ENCODE measurements at regions not wholly inside any gene's neighbourhood (a gene's known extent, or its start where the extent isn't known, plus 50 kb on each side); places are given as distances from the start of the nearest gene placed in this dataset.

DNA sequence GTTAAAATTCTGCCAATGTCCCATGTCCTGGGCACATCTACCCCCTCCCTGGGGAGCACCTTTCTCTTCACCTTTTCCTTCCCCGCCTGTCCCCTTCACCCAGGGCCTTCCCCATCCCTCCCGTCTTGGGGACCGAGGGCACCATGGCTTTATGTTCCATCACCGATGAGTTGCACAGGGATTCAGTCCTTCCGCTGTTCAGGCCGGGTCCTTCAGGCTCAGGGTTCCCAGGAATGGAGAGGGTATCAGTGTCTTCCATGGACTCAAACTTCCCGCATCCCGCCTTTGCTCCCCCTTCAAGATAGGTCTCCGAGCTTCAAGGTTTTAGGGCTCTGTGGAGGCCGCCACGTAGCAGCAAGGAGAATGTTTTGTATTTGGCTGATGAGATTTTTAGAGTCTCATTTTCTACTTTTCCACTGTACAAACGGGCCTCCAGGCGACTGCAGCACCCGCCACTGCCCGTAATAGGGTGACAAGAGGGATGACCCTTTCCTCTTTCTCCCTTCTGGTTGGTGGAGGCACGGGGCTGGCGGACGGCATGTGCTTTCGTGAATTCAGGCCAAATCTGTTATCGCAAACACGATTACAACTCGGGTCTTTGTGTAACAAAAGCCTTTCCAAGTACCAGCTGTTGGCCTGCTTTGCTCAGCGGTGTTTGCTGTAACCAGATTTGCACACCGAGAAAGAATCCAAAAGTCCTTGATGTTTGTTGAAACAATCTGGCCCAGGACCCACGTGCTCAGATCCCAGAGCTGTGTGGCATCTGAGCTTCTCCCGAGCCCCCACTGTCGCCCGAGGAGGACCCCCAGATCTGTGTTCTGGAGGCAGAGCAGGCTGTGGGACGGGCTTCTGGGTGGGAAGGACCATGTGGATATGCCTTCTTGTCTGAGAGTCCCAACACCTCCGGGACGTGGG, 236.3 kb downstream of the SEC14L1 start:
- DNase-seq (ENCODE audit: low read depth in 2 of 2): no peak

DNA sequence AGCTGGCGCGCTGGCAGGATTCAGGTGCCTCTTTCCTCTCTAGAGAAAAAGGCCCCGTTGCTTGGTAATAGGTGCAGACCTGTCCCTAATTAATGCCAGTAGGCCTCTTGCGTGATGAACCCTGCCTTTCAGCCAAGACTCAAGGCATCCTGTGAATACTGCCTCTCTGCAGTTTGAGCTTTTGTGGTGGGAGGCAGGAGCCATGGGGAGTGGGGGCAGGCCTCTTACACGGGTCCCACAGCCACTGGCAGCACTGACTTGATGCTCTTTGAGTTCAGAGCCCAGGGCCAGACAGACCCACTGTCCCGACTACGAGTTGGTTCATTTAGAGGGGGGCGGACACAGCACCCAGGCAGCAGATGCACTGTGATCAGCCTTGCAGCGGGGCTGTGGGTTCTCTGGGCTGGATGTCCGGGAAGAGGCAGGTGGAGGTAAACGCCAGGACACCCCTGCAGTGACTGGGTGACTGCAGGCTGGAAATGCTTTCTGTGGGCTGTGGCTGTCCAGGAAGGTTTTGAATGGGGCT, 237.0 kb downstream of the SEC14L1 start:
- no peak for DNase-seq (ENCODE audit: low read depth in 2 of 2)

DNA sequence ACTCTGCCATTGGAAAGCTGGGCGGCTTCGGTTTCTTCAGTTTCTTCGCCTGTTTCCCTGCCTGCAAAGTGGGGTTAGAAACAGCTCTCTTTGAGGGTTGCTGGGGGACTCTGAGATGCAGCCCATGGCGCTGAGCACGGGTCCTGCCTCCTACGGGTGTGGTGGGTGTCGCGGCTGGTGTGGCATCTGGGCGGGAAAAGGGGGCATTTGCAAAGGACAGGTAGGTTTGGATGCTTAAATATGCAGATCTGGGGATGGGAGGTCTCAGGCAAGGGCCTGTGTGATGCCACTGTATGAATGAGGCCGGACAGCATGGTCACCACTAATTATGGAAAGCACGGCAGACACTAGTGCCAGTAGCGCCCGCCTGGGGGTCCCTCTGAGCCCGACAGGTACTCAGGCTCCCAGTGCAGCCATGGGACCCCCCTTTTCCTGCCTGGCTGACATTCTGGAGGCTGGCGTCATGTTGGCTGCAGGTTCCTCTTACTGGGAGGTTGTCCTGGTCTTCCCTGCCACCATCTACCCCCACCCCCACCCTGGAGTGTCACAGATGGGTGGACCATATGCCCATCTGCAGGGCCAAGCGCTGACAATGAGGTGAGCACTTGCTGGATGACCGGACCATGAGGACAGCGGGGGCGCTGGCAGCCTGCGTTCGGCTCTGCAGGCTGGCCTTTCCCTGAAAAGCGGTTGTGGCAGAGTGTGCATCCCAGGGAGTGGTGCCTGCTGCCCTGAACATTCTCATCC, 237.7 kb downstream of the SEC14L1 start:
- no peak for DNase-seq (ENCODE audit: low read depth in 2 of 2)

DNA sequence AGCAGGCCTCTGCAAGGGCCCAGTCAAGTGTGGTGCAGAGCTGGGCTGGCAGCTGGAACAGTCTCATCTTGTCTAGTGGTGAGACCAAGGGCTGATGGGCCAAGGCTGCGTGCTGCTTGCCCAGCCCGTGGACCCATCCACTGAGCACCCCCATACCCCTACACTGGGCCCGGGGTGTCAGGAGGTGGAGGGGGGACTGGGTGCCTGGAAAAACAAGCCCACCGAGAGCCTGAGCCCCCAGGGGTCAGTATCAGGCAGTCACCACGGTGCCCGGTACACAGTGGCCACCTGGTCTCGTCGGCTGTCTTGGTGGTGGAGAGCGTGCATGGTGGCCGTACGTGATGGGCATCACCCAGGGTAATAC, 238.3 kb downstream of the SEC14L1 start:
- no peak for DNase-seq (ENCODE audit: low read depth in 2 of 2)

DNA sequence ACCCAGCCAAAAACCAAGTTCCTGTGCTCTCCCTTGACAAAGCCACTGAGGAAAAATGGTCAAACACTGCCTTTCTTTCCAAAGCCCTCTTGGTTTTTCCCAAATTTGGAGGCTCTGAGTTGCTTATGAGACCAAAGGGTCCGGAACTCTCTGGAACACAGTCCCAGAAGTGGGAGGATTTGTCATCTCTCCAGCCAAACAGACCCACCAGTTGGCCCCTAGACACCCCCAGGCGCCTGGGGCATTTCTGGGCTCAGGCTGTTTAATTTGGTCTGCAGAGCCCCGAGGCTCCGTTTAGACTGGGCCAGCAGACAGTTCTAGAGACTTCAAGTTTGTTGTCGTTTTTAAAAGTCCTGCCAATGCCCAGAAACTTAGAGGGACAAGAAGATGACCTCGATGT, 239.1 kb downstream of the SEC14L1 start:
- no peak for DNase-seq (ENCODE audit: low read depth in 2 of 2)

DNA sequence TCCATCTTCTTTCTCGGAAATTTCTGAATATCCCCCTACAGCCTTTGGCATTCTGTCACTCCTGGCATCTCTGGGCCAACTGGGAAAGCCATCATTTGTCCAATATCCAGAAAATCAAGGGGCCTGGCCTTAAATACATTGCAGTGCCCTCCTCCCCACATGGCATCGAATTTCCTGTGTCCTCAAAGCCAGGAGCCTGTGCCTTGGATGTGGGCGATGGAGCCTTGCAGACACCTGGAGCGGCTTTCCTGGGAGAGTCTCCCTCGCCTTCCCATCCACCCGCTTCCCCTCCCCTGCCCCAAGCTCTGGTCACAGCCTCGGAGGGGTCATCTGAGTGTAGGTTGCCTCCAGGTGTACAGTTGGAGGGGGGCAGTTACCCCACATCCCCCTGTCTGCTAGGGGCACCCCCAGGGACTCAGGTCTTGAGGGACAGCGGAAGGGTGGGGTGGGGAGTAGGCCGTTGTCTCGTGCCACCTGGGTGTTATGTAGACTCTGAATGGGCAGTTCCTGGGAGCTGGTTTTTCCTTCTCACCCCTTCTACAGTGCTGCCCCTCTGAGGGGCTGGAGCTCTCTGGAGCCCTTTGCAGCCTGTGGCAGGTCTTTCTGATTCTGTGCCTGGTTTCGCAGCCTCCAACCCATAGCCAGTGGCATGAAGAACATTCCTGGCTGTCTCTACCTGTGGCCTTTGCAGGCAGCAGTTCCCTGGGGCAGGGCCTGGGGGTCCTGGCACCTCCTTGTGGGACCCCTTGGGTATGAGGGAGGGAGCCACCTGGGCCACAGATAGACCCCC, 239.8 kb downstream of the SEC14L1 start:
- no peak for DNase-seq (ENCODE audit: low read depth in 2 of 2)

DNA sequence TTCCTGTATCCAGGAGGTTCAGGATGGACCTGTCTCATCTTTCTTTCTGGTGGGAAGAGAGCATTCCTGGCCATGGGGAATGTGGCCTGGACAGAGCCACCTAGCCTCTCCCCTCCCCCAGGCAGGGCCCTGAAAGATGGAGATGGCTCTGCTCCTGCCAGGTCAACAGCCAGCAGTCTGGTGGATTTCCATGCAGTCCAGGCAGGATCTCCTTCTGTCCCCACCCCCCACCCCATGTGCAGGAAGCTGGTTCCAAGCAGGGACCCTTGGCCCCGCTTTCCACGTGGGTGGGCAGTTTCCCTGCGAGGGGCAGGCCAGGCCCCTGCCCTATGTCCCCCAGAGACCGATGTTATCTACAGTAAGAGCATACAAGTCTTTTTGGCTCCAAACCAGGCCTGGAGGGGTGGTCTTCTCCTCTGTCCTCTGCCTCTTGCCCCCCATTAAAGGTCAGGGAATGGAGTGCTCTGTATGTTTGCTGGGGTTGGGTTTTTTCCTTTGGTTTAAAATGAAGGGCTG, 240.5 kb downstream of the SEC14L1 start:
- DNase-seq (ENCODE audit: low read depth in 2 of 2): no peak

DNA sequence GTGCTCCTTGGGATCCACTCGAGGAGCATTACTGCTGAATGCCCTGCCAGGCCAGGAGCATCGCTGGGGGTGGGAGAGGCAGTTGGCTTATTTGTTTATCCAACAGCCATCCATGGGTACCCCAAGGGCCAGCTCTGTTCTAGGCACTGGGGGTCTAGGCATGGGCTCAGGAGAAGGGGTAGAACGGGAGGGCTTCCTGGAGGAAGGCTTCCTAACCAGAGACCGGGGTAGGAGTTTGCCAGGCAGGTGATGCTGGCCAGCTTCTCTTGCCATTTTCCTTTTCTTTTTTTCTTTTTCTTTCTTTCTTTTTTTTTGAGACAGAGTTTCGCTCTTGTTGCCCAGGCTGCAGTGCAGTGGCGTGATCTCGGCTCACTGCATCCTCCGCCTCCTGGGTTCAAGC, 241.0 kb downstream of the SEC14L1 start:
- no peak for DNase-seq (ENCODE audit: low read depth in 2 of 2)

DNA sequence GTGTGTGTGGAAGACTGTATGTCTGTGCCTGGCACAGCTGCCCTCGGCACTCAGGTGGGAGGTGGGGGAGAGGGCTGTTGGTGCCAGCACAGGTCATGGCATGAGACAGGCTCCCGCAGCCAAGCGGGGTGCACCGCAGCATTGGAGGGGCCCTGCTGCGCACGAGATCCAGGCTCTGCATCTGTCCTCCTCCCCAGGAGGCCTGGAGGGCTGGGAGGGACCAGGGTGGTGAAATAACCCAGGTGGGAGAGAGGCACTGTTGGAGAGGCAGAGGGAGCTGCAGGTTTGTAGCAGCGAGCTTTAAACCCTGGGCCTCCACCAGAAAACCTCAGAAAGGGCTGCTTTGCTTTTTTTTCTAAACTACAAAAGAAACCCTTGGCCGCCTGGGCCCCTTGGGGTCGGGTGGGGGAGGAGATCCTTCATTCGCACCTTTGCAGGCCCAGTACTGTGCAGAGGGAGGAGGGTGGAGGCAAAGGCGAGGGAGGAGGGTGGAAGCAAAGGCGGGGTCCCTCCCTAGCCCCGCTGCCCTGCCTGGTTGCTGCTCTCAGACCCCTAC, 241.7 kb downstream of the SEC14L1 start:
- DNase-seq (ENCODE audit: low read depth in 2 of 2): no peak

DNA sequence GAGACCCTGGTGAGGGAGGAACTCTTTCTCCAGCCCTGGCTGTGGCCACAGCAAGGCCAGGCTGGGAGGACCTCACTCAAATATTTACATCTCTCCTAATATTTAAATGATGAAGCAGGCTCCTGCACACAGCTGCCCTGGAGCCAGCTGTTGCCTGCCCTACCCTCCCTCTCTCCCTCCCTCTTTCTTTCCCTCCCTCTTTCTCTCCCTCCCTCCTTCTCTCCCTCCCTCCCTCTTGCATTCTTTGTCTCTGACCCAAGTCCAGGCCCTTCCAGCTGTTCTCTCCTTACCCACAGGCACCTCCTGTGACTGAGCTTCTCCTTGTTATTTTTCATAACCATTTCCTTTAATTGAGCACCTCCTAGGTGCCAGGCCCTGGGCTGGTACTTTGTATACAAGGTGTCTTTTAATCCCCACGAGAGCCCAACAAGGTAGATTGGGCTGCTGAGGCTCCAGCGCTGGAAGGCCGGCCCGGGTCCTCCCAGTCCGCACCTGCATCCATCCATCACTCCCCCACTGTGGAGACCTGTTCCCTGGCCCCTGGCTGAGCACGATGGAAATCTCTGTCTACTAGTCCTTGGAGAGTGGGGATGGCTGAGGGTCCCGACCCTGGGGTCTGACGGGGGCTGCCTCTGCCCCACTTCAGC, 242.3 kb downstream of the SEC14L1 start:
- no peak for DNase-seq (ENCODE audit: low read depth in 2 of 2)

DNA sequence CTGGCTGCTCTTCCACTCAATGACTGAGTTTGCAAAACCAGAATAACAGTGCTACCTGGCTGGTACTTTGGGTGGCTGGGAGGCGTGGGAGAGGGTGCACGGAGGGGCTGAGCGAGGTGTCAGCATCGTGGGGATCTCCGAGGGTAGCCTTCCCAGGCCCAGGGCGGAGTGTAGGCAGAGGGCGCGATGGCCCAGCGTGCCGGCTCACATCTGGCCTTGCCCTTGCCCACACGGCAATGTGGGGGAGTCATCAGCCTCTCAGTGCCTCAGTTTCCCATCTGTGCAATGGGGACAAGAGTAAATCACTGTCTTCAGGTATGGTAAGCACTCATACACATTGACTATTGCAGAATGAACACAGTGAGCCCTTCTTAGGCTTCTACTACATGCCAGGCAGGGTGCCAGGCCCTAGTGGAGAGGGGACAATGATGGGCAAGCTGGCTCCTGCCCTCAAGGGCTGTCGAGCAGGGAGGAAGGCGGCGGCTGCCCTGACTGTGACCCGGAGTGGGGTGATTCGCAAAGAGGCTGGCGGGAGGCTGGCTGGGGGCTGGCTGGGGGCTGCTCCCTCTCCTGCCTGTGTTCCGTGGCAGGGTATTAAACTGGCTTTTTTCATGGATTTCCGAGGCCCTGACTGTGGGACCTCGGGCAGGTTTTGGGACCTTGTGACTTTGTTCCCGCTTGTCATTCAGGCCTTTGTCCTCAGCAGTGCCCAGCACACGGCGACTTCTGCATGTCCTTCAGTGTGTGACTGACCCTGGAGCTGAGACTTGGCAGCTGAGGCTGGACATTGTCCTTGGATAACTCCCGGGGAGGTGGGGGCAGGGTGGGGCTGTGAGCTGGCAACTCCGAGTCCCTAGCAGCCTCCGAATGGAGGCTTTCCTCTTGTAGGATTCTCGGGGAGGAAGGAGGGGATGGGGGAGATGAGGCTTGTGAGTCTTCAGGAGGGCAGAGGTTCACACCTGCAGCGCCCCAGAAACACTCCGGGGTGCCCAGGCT, 243.1 kb downstream of the SEC14L1 start:
- DNase-seq (ENCODE audit: low read depth in 2 of 2): peak in 1 of 2 donors; percentile 32

DNA sequence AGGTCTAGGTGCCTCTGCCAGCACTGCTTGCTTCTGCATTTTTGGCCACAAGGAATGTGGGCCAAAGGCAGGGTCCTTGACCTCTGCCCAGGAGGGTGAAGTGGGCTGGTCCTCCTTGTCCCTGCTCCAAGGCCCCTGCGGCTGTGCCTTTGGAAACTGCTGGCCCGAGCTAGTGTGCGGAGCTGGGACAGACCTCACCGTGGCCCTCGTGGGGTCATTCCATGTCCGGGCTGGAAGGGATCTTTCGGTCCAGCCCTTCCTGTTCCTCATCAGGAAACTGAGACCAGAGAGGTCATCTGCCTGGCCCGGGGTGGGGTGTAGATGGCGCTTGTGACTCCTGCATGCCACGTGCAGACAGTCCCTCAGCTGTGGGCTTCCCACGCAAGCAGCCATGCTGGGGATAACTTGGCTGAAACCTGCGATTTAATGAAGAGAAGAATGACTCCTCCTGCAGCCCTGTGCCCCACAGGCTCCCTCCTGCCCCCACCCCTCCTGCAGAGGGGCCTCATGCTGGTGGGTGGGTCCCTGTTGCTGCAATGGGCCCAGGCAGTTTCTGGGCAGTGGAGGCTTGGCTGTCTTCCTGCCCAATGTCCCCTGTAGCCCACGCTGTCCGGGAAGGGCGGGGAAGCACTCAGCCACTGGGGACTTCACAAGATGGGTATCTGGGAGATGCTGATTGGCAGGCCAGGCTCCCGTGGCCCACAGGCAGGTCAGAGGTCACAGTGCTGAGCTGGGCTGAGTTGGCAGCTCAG, 245.2 kb downstream of the SEC14L1 start:
- DNase-seq (ENCODE audit: low read depth in 2 of 2): peak in 1 of 2 donors; percentile 41

DNA sequence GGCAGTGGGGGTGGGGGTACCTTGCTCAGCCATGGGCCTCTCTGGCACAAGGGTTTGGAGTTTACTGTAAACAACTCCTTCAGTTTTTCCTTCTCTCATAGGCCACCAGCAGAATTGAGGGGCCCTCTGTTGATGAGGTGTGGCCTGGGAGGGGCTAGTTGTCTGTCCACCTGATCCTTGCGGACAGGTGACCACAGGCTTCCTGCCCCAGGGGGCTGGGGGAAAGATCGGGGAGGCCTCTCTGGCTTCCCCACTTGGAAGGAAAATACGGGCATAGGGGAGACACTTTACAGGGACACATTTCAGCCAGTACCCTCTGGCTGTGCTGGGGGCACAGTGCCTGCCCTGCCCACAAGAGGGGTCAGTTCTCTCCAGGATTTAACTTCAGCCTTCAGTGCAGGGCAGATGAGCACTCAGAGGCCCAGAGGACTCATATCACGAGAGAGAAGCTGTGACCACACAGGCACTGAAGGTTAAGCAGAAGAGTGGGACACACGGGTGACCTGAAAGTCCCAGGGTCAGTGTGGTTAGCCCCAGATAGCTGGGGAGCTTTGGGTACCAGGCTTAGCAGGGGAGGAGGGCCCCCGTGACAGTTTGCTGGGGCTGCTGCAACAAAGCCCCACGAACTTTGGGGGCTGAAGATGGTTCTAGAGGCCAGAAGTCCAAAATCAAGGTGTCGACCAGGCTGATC, 245.9 kb downstream of the SEC14L1 start:
- DNase-seq (ENCODE audit: low read depth in 2 of 2): no peak

DNA sequence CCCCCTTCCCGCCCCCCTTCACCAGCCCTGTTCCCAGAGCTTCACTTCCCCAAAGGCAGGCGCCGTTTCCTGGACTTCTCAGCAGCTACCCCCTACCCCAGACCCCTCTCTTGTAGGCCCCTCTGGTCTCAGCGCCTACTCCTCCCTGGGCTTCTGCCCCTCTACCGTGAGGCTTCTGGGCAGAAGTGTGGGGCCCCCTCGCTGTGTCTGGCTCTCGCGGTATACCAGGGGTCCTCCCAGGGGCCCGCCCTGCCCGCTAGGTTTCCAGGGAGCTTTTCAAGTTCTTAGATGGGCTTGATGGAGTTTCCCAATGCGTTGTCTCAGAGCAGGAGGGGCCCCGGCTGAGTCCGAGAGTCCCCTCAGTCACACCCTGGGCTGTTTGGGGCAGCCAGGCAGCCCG, 247.1 kb downstream of the SEC14L1 start:
- DNase-seq (ENCODE audit: low read depth in 2 of 2): no peak

DNA sequence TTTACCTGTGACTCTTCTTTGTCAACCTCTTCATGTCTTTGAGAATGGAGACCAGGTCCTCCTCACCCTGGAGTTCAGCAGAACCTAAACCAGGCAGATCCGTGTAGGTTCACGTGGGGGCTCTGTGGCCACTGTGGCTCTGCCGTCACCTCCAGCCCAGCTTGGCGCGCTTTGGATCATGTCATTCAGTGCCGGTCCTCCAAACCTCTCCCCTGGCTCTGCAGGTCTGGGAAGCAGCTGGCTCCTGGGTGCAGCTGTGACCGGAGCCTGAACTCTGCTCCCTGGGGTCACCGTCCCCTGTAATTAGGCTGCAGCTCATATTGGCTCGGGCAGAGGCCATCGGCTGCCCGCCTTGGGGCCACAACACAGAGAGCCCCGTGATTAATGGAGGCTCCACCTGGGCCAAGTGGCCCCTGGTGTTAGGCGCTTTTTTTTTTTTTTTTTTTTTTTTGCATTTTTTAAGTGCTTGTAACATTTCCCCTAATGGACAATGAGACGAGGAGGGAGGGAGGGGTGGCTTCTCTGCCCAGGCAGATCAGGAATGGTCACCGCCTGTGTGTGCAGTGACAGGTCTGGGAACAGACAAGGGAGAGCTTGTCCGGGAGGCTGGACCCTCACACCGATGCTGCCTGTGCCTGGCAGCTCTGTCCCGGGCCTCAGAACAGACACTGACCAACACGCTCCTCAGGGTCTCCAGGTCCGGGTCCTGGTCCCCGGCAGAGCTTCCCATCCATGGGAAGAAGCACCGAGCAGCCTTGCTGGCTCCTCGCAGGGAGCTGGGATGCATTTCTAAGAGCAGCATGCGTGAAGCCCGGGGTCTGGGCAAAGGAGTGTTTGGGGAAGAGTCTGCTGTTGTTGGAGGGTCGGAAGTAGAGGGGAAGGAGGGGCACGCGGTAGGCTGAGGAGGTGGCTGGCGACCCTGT, 247.9 kb downstream of the SEC14L1 start:
- DNase-seq (ENCODE audit: low read depth in 2 of 2): peak in 1 of 2 donors; percentile 55

DNA sequence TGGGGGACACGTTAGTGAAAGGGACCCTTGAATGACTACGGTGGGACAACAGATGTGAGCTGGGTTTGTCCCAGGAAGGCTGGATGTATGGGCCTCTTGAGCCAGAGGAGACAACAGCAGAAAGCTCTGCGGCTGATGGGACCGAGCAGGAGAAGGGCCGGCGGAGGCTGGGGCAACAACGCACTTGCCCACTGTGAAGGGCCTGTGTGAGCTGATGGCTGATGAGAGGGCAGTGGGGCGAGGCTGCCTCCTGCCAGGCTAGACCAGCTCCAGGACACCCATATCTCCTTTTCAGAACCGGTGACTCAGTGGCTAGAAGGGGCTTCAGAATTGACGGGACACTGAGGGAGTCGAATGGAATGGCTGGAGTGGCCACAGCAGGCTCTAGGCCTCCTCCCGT, 250.1 kb downstream of the SEC14L1 start:
- no peak for DNase-seq (ENCODE audit: low read depth in 2 of 2)
